MM.1S (cell line): ENCODE measurements at regions not wholly inside any gene's neighbourhood (a gene's known extent, or its start where the extent isn't known, plus 50 kb on each side); places are given as distances from the start of the nearest gene placed in this dataset.

Experiments used
- DNase-seq: peaks from one replicate; pipeline ENCODE4 v3.0.0-alpha.2; 2015
- H2AFZ ChIP-seq: fragments of 300-600 bp; sonication (generic); 2 replicates; pipeline ENCODE4 v1.6.0; 2016; ENCODE audit warnings: antibody characterized with exemption, low read length
- H3F3A ChIP-seq: fragments of 300-600 bp; sonication (generic); 2 replicates; pipeline ENCODE4 v1.6.1; 2016; ENCODE audit warnings: mild to moderate bottlenecking, antibody characterized with exemption, low read length, moderate library complexity, mixed read lengths; ENCODE audit not compliant: insufficient read depth
- H3K27ac ChIP-seq: fragments of 300-600 bp; sonication (generic); 2 replicates; pipeline ENCODE4 v1.5.1; 2016; ENCODE audit warnings: mild to moderate bottlenecking, low read length
- H3K27me3 ChIP-seq: fragments of 300-600 bp; sonication (generic); replicated peaks from 2 replicates; pipeline ENCODE4 v1.6.0; 2016; ENCODE audit warnings: low read length; ENCODE audit not compliant: insufficient read depth
- H3K36me3 ChIP-seq: fragments of 300-600 bp; sonication (generic); replicated peaks from 2 replicates; pipeline ENCODE4 v1.6.1; 2016; ENCODE audit warnings: mild to moderate bottlenecking, low read length, mixed read lengths; ENCODE audit not compliant: insufficient read depth
- H3K4me1 ChIP-seq: fragments of 300-600 bp; sonication (generic); 2 replicates; pipeline ENCODE4 v1.6.1; 2016; ENCODE audit warnings: low read length, mixed read lengths
- H3K4me2 ChIP-seq: fragments of 300-600 bp; sonication (generic); 2 replicates; pipeline ENCODE4 v1.6.0; 2016; ENCODE audit warnings: low read depth, low read length
- H3K4me3 ChIP-seq: fragments of 300-600 bp; sonication (generic); 2 replicates; pipeline ENCODE4 v1.5.1; 2016; ENCODE audit warnings: low read length, mixed read lengths
- H3K79me2 ChIP-seq: fragments of 300-600 bp; sonication (generic); 2 replicates; pipeline ENCODE4 v1.6.1; 2016; ENCODE audit warnings: mixed run types, low read length, mixed read lengths
- H3K9ac ChIP-seq: fragments of 300-600 bp; sonication (generic); 2 replicates; pipeline ENCODE4 v1.6.1; 2016; ENCODE audit warnings: low read length, mixed read lengths
- H3K9me2 ChIP-seq: fragments of 300-600 bp; sonication (generic); replicated peaks from 2 replicates; pipeline ENCODE4 v1.6.1; 2016; ENCODE audit warnings: mild to moderate bottlenecking, low read length, mixed read lengths; ENCODE audit not compliant: insufficient read depth
- H3K9me3 ChIP-seq: fragments of 300-600 bp; sonication (generic); replicated peaks from 2 replicates; pipeline ENCODE4 v1.6.1; 2016; ENCODE audit warnings: mild to moderate bottlenecking, low read length, mixed read lengths; ENCODE audit not compliant: insufficient read depth
- H4K20me1 ChIP-seq: fragments of 300-600 bp; sonication (generic); 2 replicates; pipeline ENCODE4 v1.6.1; 2016; ENCODE audit warnings: mild to moderate bottlenecking, low read length, moderate library complexity, mixed read lengths; ENCODE audit not compliant: insufficient read depth
- CTCF ChIP-seq: fragments of 300-600 bp; sonication (generic); IDR thresholded peaks from 2 replicates; pipeline ENCODE4 v1.5.1; 2016; ENCODE audit warnings: antibody characterized with exemption, low read length, mixed read lengths
- EZH2 ChIP-seq: fragments of 300-600 bp; sonication (generic); optimal IDR thresholded peaks from 2 replicates; pipeline ENCODE3; 2017; ENCODE audit warnings: low read depth, mild to moderate bottlenecking, antibody characterized with exemption, low read length, mixed read lengths
- EZH2phosphoT487 ChIP-seq: fragments of 300-600 bp; sonication (generic); IDR thresholded peaks from 2 replicates; pipeline ENCODE4 v1.6.1; 2018; ENCODE audit warnings: antibody characterized with exemption, low read length

GRCh38 chr22:25402160-25402500 lies 162.3 kb upstream of the GRK3 start:
- Histone ChIP-seq H4K20me1 (no peaks in the 10 kb centered on the region), H3K4me1 (no peaks in the 10 kb centered on the region), H3K27me3 (peaks cover 11% of the 10 kb centered on the region; the same call in 1 of the 2 replicates), H3K9ac (no peak overlapping the region), H3K36me3 (no peaks in the 10 kb centered on the region), H3K9me3 (no peaks in the 10 kb centered on the region), H3K79me2 (peaks cover 55% of the 10 kb centered on the region), H3F3A (no peaks in the 10 kb centered on the region), H3K4me2 (no peak overlapping the region), H2AFZ (no peak overlapping the region), H3K4me3 (no peak overlapping the region), H3K9me2 (no peaks in the 10 kb centered on the region), H3K27ac (no peak overlapping the region)
- DNase-seq, result no peak
- TF ChIP-seq EZH2 (no peak), EZH2phosphoT487 (no peak), CTCF (no peak)

- Histone ChIP-seq H3F3A (no peaks in the 10 kb centered on the region), H3K36me3 (no peaks in the 10 kb centered on the region), H3K9me3 (no peaks in the 10 kb centered on the region), H3K9ac (no peak overlapping the region), H3K9me2 (no peaks in the 10 kb centered on the region), H3K4me2 (no peak overlapping the region), H3K27ac (no peak overlapping the region), H3K79me2 (peaks cover 50% of the 10 kb centered on the region), H4K20me1 (no peaks in the 10 kb centered on the region), H3K4me1 (no peaks in the 10 kb centered on the region), H3K4me3 (no peak overlapping the region), H2AFZ (no peak overlapping the region), H3K27me3 (peaks cover 8% of the 10 kb centered on the region; the same call in 1 of the 2 replicates)
- no peak for DNase-seq
- TF ChIP-seq CTCF (no peak), EZH2phosphoT487 (no peak), EZH2 (no peak)
These were observed 161.8 kb upstream of the GRK3 start for GRCh38 chr22:25402501-25403283.

GRCh38 chr22:25403284-25403810 lies 161.1 kb upstream of the GRK3 start:
- no peak overlapping the region for H3K27ac ChIP-seq

More at GRCh38 chr22:25403284-25403810, 161.1 kb upstream of the GRK3 start:
- Histone ChIP-seq H3K4me3 (no peak overlapping the region), H4K20me1 (no peaks in the 10 kb centered on the region), H3K9ac (no peak overlapping the region), H2AFZ (no peak overlapping the region), H3K4me1 (no peaks in the 10 kb centered on the region), H3K27me3 (peaks cover 8% of the 10 kb centered on the region; the same call in 1 of the 2 replicates), H3K4me2 (no peak overlapping the region), H3K9me2 (no peaks in the 10 kb centered on the region), H3K36me3 (no peaks in the 10 kb centered on the region), H3K9me3 (no peaks in the 10 kb centered on the region), H3K79me2 (peaks cover 46% of the 10 kb centered on the region), H3F3A (no peaks in the 10 kb centered on the region)
- TF ChIP-seq EZH2phosphoT487, result no peak
- TF ChIP-seq CTCF, result no peak
- TF ChIP-seq EZH2, result no peak
- no peak for DNase-seq
